ENCODE measurements at regions not wholly inside any gene's neighbourhood (a gene's known extent, or its start where the extent isn't known, plus 50 kb on each side); places are given as distances from the start of the nearest gene placed in this dataset.

DNA sequence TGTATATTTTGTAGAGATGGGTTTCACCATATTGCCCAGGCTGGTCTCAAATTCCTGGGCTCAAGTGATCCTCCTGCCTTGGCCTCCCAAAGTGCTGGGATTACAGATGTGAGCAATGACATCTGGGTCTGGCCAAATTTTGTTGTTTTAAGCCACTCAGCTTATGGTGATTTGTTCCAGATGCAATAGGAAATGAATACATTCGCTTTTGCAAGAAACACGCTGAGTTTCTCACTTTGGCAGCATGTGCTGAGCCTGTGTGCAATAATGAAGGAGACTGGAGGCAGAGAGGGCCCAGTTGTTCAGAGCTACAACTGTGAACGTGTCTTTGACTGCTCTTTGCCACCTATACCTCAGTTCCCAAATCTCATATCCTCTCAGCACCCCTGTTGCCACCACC, 56.4 kb downstream of the KIF4B start:
- ATAC-seq (no peak), DNase-seq (ENCODE audit: low read depth, low spot score) (no peak)
- Histone ChIP-seq H3K27me3 (ENCODE audit: insufficient read depth, low read length) (0 out of 2 replicates have a peak, but pooled peaks cover 2% of the 10 kb centered on the region), H3K9me2 (ENCODE audit: insufficient read depth) (no peaks in the 10 kb centered on the region), H3K9me3 (ENCODE audit: control insufficient read depth in 1 of 2, insufficient read depth in 1 of 2, low read depth in 1 of 2, low read length in 2 of 2) (no peaks in the 10 kb centered on the region), H3K36me3 (ENCODE audit: control insufficient read depth in 1 of 2, insufficient read depth in 2 of 2, low read length in 2 of 2) (no peaks in the 10 kb centered on the region), H3K4me1 (ENCODE audit: control insufficient read depth in 1 of 2, insufficient read depth in 2 of 2, low read length in 2 of 2) (no peaks in the 10 kb centered on the region), H4K20me1 (ENCODE audit: insufficient read depth) (no peaks in the 10 kb centered on the region), H3K9ac (ENCODE audit: low read length) (no peak overlapping the region), H2AFZ (ENCODE audit: low read depth, low read length, poor library complexity, severe bottlenecking) (no peak overlapping the region), H3K27ac (ENCODE audit: low read depth, low read length) (no peak overlapping the region), H3K4me2 (ENCODE audit: low read length) (no peak overlapping the region), H3K4me3 (replicated peaks in 1 of 2; ENCODE audit: low read depth in 1 of 2, low read length in 2 of 2) (no peak overlapping the region), H3K79me2 (ENCODE audit: insufficient read depth, low read length) (no peaks in the 10 kb centered on the region)
- RAD21 ChIA-PET (ENCODE audit: low non-redundant PET in 1 of 2, low total read pairs in 2 of 2, uncharacterized antibody in 2 of 2, unreplicated experiment in 2 of 2): no interaction called here
- TF ChIP-seq ATF3 (IDR thresholded peaks at IDR 0.05) (no peak), CBX3 (IDR thresholded peaks at IDR 0.05; ENCODE audit: low read depth) (no peak), MAX (IDR thresholded peaks at IDR 0.05) (no peak), JUND (IDR thresholded peaks at IDR 0.05) (no peak), EZH2phosphoT487 (IDR thresholded peaks at IDR 0.05; ENCODE audit: borderline replicate concordance) (no peak), EZH2 (IDR thresholded peaks at IDR 0.05) (no peak), RAD21 (IDR thresholded peaks at IDR 0.05; ENCODE audit: low read depth) (no peak), EGR1 (IDR thresholded peaks at IDR 0.05; ENCODE audit: low read depth) (no peak), POLR2A (IDR thresholded peaks at IDR 0.05; ENCODE audit: borderline replicate concordance, extremely low read depth, insufficient read depth, insufficient read length) (no peak), ZFX (IDR thresholded peaks at IDR 0.05) (no peak), FOSL1 (IDR thresholded peaks at IDR 0.05; ENCODE audit: low read depth) (no peak), ZNF274 (IDR thresholded peaks at IDR 0.05; ENCODE audit: low read depth, low read length) (no peak), CEBPB (IDR thresholded peaks at IDR 0.05; ENCODE audit: low read depth) (no peak), SIN3A (IDR thresholded peaks at IDR 0.05; ENCODE audit: low read depth) (no peak), POLR2AphosphoS5 (IDR thresholded peaks at IDR 0.05; ENCODE audit: low read depth, low read length) (no peak), ELF1 (IDR thresholded peaks at IDR 0.05; ENCODE audit: borderline replicate concordance, low read depth) (no peak), TCF7L2 (IDR thresholded peaks at IDR 0.05; ENCODE audit: borderline replicate concordance, extremely low read depth, insufficient read depth, insufficient read length) (no peak), SRF (IDR thresholded peaks at IDR 0.05; ENCODE audit: low read depth) (no peak), YY1 (IDR thresholded peaks at IDR 0.05; ENCODE audit: extremely low read depth, insufficient replicate concordance, low read depth, low read length) (no peak)
- TF ChIP-seq, protein P1, sequence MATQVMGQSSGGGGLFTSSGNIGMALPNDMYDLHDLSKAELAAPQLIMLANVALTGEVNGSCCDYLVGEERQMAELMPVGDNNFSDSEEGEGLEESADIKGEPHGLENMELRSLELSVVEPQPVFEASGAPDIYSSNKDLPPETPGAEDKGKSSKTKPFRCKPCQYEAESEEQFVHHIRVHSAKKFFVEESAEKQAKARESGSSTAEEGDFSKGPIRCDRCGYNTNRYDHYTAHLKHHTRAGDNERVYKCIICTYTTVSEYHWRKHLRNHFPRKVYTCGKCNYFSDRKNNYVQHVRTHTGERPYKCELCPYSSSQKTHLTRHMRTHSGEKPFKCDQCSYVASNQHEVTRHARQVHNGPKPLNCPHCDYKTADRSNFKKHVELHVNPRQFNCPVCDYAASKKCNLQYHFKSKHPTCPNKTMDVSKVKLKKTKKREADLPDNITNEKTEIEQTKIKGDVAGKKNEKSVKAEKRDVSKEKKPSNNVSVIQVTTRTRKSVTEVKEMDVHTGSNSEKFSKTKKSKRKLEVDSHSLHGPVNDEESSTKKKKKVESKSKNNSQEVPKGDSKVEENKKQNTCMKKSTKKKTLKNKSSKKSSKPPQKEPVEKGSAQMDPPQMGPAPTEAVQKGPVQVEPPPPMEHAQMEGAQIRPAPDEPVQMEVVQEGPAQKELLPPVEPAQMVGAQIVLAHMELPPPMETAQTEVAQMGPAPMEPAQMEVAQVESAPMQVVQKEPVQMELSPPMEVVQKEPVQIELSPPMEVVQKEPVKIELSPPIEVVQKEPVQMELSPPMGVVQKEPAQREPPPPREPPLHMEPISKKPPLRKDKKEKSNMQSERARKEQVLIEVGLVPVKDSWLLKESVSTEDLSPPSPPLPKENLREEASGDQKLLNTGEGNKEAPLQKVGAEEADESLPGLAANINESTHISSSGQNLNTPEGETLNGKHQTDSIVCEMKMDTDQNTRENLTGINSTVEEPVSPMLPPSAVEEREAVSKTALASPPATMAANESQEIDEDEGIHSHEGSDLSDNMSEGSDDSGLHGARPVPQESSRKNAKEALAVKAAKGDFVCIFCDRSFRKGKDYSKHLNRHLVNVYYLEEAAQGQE (IDR thresholded peaks at IDR 0.05; ENCODE audit: low read depth): no peak
- intact Hi-C loops (cut with micrococcal nuclease): no loop called here
- POLR2A ChIA-PET: no interaction called here
- CTCF ChIA-PET: no interaction called here
- BruUV-seq (replicated peaks): no TSS peak
